CD14-positive monocyte (primary cell): ENCODE measurements at regions not wholly inside any gene's neighbourhood (a gene's known extent, or its start where the extent isn't known, plus 50 kb on each side); places are given as distances from the start of the nearest gene placed in this dataset.

Experiments
- DNase-seq, 3 donors: peaks; one replicate each; pipeline ENCODE4 v3.0.0-alpha.2; 2011 to 2022
- H2AFZ ChIP-seq: 2 replicates; pipeline ENCODE4 v1.6.0; 2012; ENCODE audit warnings: mild to moderate bottlenecking, low read depth, low read length, inconsistent platforms; ENCODE audit not compliant: insufficient read depth, poor library complexity, severe bottlenecking
- H3K27ac ChIP-seq, 2 donors: 1 replicate in 1 of 2; 2 replicates in 1 of 2; pipeline ENCODE4 v1.5.1; 2012 to 2013; ENCODE audit warnings: low read length in 2 of 2, control low read depth in 1 of 2, inconsistent platforms in 1 of 2, low read depth in 1 of 2, mild to moderate bottlenecking in 1 of 2
- H3K27me3 ChIP-seq, 2 donors: one replicate each; pipeline versions ENCODE4 v1.6.0 to v1.6.1; 2011 to 2013; ENCODE audit warnings: low read length in 2 of 2; ENCODE audit not compliant: control insufficient read depth in 2 of 2, insufficient read depth in 2 of 2
- H3K36me3 ChIP-seq, 2 donors: replicated peaks in 1 of 2; 1 replicate in 1 of 2; 2 replicates in 1 of 2; pipeline versions ENCODE4 v1.5.1 to v1.6.1; 2012 to 2013; ENCODE audit warnings: low read length in 2 of 2, control low read depth in 1 of 2, inconsistent platforms in 1 of 2, mild to moderate bottlenecking in 1 of 2; ENCODE audit not compliant: insufficient read depth in 2 of 2, control insufficient read depth in 1 of 2
- H3K4me1 ChIP-seq, 2 donors: 1 replicate in 1 of 2; 2 replicates in 1 of 2; pipeline versions ENCODE4 v1.5.1 to v1.6.1; 2012 to 2013; ENCODE audit warnings: low read length in 2 of 2, control low read depth in 1 of 2, inconsistent platforms in 1 of 2, mild to moderate bottlenecking in 1 of 2, moderate library complexity in 1 of 2; ENCODE audit not compliant: insufficient read depth in 2 of 2, control insufficient read depth in 1 of 2
- H3K4me2 ChIP-seq: replicated peaks from 2 replicates; pipeline ENCODE3; 2012; ENCODE audit warnings: low read length, moderate library complexity, mild to moderate bottlenecking; ENCODE audit not compliant: poor library complexity, severe bottlenecking; ENCODE audit errors: extremely low read depth
- H3K4me3 ChIP-seq, 3 experiments: fragments of 200-600 bp in 1 of 3; sonication (generic) in 1 of 3; replicated peaks in 1 of 3; 1 replicate in 2 of 3; 2 replicates in 1 of 3; pipeline ENCODE4 v1.5.1; 2011 to 2013; ENCODE audit warnings: low read length in 3 of 3, mild to moderate bottlenecking in 3 of 3, control low read depth in 2 of 3, low read depth in 2 of 3, inconsistent platforms in 1 of 3, moderate library complexity in 1 of 3
- H3K79me2 ChIP-seq: 2 replicates; pipeline ENCODE4 v1.6.0; 2012; ENCODE audit warnings: mild to moderate bottlenecking, control low read depth, inconsistent platforms, low read length, moderate library complexity; ENCODE audit not compliant: insufficient read depth
- H3K9ac ChIP-seq: 2 replicates; pipeline ENCODE4 v1.6.0; 2017; ENCODE audit warnings: low read length, mild to moderate bottlenecking; ENCODE audit not compliant: insufficient read depth, poor library complexity, severe bottlenecking
- H3K9me3 ChIP-seq, 2 donors: replicated peaks in 1 of 2; 1 replicate in 1 of 2; 2 replicates in 1 of 2; pipeline versions ENCODE4 v1.5.1 to v1.6.1; 2012 to 2013; ENCODE audit warnings: low read length in 2 of 2, control low read depth in 1 of 2; ENCODE audit not compliant: control insufficient read depth in 1 of 2, insufficient read depth in 1 of 2
- H4K20me1 ChIP-seq: 2 replicates; pipeline ENCODE4 v1.6.0; 2012; ENCODE audit warnings: mild to moderate bottlenecking, low read length, control low read depth, moderate library complexity; ENCODE audit not compliant: insufficient read depth
- H3K27ac Mint-ChIP-seq, 7 donors: one replicate each; pipeline ENCODE4 v1.8.0; 2020; ENCODE audit warnings: mild to moderate bottlenecking in 7 of 7, mixed read lengths in 7 of 7, moderate library complexity in 6 of 7, inconsistent platforms in 2 of 7
- H3K27me3 Mint-ChIP-seq, 3 donors: one replicate each; pipeline ENCODE4 v1.8.0; 2021 to 2022; ENCODE audit warnings: low read depth in 3 of 3, mild to moderate bottlenecking in 3 of 3, mixed read lengths in 3 of 3, moderate library complexity in 3 of 3, inconsistent platforms in 1 of 3
- H3K36me3 Mint-ChIP-seq, 2 donors: one replicate each; pipeline ENCODE4 v1.8.0; 2020; ENCODE audit warnings: mixed read lengths in 2 of 2, inconsistent platforms in 1 of 2, mild to moderate bottlenecking in 1 of 2
- H3K4me1 Mint-ChIP-seq: one replicate; pipeline ENCODE4 v1.8.0; 2020; ENCODE audit warnings: mild to moderate bottlenecking, mixed read lengths
- H3K4me3 Mint-ChIP-seq, 2 donors: one replicate each; pipeline ENCODE4 v1.8.0; 2020; ENCODE audit warnings: mild to moderate bottlenecking in 2 of 2, mixed read lengths in 2 of 2, moderate library complexity in 1 of 2
- H3K9me3 Mint-ChIP-seq, 7 donors: one replicate each; pipeline ENCODE4 v1.8.0; 2020 to 2022; ENCODE audit warnings: mixed read lengths in 7 of 7, mild to moderate bottlenecking in 6 of 7, moderate library complexity in 6 of 7, inconsistent platforms in 2 of 7
- CTCF ChIP-seq: fragments of 200-600 bp; IDR thresholded peaks from one replicate; pipeline ENCODE4 v1.8.0; 2022; ENCODE audit warnings: antibody characterized with exemption, mild to moderate bottlenecking
- WGBS: methylation state at CpG from one replicate; pipeline ENCODE4 v1.1.5; 2013; ENCODE audit warnings: missing lambda C conversion rate; ENCODE audit not compliant: insufficient coverage; 5-methylcytosine and 5-hydroxymethylcytosine counted together
- intact Hi-C, 2 donors: fragments of 100-400 bp; cut with micrococcal nuclease; formaldehyde crosslinking; loops; one replicate each; pipeline versions ENCODE4 v1.15.0 to v1.15.1; 2023

- Mint-ChIP-seq H3K4me1 (peaks cover 47% of the 10 kb centered on the region), H3K36me3 (no peaks in the 10 kb centered on the region), H3K27me3 (no peaks in the 10 kb centered on the region), H3K9me3 (no peaks in the 10 kb centered on the region), H3K4me3 (no peak overlapping the region), H3K27ac (peak overlapping the region in 1 of 7 donors; percentile 30)
- peaks cover 39 to 54% of the 10 kb centered on the region in 2 donors for H3K4me1 ChIP-seq
- H3K4me3 ChIP-seq: no peak overlapping the region
- H4K20me1 ChIP-seq: no peaks in the 10 kb centered on the region
- H2AFZ ChIP-seq: no peak overlapping the region
- no peaks in the 10 kb centered on the region for H3K79me2 ChIP-seq
- H3K27me3 ChIP-seq: no peaks in the 10 kb centered on the region
- no peak for DNase-seq
- H3K4me2 ChIP-seq: no peak overlapping the region
- no peak overlapping the region for H3K9ac ChIP-seq
- H3K9me3 ChIP-seq: no peaks in the 10 kb centered on the region
- 83% methylated on average over 1 of the region's 7 CpGs for WGBS
- H3K27ac ChIP-seq: no peak overlapping the region
- TF ChIP-seq CTCF: no peak
- intact Hi-C loops: no loop called here
- H3K36me3 ChIP-seq: no peaks in the 10 kb centered on the region
Observed at GRCh38 chr6:87791982-87792381, 89.9 kb upstream of the AKIRIN2 start.

- peak overlapping the region in 1 of 2 donors; percentile 69 for H3K27ac ChIP-seq
- peaks cover 34 to 49% of the 10 kb centered on the region in 2 donors for H3K4me1 ChIP-seq
- WGBS: no CpG with 5 or more reads among the region's 6 CpGs
- DNase-seq: no peak
- no peak overlapping the region for H3K4me2 ChIP-seq
- intact Hi-C loops: no loop called here
- no peaks in the 10 kb centered on the region for H3K36me3 Mint-ChIP-seq
- TF ChIP-seq CTCF: no peak
- no peaks in the 10 kb centered on the region for H3K27me3 ChIP-seq
- H4K20me1 ChIP-seq: no peaks in the 10 kb centered on the region
- peaks cover 42% of the 10 kb centered on the region for H3K4me1 Mint-ChIP-seq
- no peak overlapping the region for H2AFZ ChIP-seq
- no peaks in the 10 kb centered on the region for H3K36me3 ChIP-seq
- H3K4me3 ChIP-seq: no peak overlapping the region
- no peak overlapping the region for H3K4me3 Mint-ChIP-seq
- H3K27ac Mint-ChIP-seq: peak overlapping the region in 4 of 7 donors; percentile 81 to 90 (median 88)
- no peaks in the 10 kb centered on the region for H3K27me3 Mint-ChIP-seq
- H3K9me3 ChIP-seq: no peaks in the 10 kb centered on the region
- H3K79me2 ChIP-seq: no peaks in the 10 kb centered on the region
- no peaks in the 10 kb centered on the region for H3K9me3 Mint-ChIP-seq
- H3K9ac ChIP-seq: no peak overlapping the region
Observed at GRCh38 chr6:87791485-87791884, 89.5 kb upstream of the AKIRIN2 start.
